Thoracic aorta (tissue), 2 donors: ENCODE measurements at regions not wholly inside any gene's neighbourhood (a gene's known extent, or its start where the extent isn't known, plus 50 kb on each side); places are given as distances from the start of the nearest gene placed in this dataset.

ENCODE experiments used
- ATAC-seq: fragments of 150-250 bp; one replicate; pipeline ENCODE4 v1.8.0; 2017; ENCODE audit warnings: low read depth; ENCODE audit not compliant: insufficient number of reproducible peaks, low FRiP score
- DNase-seq: peaks from one replicate; pipeline ENCODE4 v3.0.0-alpha.2; 2020; ENCODE audit warnings: low spot score
- H3K27ac ChIP-seq, 2 donors: fragments of 200-600 bp; sonication (generic); 1 replicate in 1 of 2; 2 replicates in 1 of 2; pipeline ENCODE4 v1.5.1; 2016; ENCODE audit warnings: mild to moderate bottlenecking in 2 of 2, moderate library complexity in 2 of 2
- H3K27me3 ChIP-seq: fragments of 200-600 bp; sonication (generic); replicated peaks from 2 replicates; pipeline ENCODE4 v1.6.0; 2016; ENCODE audit warnings: mild to moderate bottlenecking; ENCODE audit not compliant: insufficient read depth
- H3K36me3 ChIP-seq: fragments of 200-600 bp; sonication (generic); one replicate; pipeline ENCODE4 v1.5.1; 2016
- H3K4me1 ChIP-seq, 2 donors: fragments of 200-600 bp; sonication (generic); 1 replicate in 1 of 2; 2 replicates in 1 of 2; pipeline versions ENCODE4 v1.5.1 to v1.6.0; 2016; ENCODE audit warnings: low read depth in 2 of 2, mild to moderate bottlenecking in 1 of 2; ENCODE audit not compliant: control insufficient read depth in 1 of 2
- H3K4me3 ChIP-seq: fragments of 200-600 bp; sonication (generic); 2 replicates; pipeline ENCODE4 v1.5.1; 2016; ENCODE audit warnings: mild to moderate bottlenecking
- H3K9me3 ChIP-seq: fragments of 200-600 bp; sonication (generic); 2 replicates; pipeline ENCODE4 v1.5.1; 2016
- TF ChIP-seq, protein P1 (sequence below): fragments of 200-600 bp; sonication (generic); IDR thresholded peaks from one replicate; pipeline ENCODE4 v1.5.1; 2019; ENCODE audit warnings: antibody characterized with exemption

- TF ChIP-seq, protein P1, sequence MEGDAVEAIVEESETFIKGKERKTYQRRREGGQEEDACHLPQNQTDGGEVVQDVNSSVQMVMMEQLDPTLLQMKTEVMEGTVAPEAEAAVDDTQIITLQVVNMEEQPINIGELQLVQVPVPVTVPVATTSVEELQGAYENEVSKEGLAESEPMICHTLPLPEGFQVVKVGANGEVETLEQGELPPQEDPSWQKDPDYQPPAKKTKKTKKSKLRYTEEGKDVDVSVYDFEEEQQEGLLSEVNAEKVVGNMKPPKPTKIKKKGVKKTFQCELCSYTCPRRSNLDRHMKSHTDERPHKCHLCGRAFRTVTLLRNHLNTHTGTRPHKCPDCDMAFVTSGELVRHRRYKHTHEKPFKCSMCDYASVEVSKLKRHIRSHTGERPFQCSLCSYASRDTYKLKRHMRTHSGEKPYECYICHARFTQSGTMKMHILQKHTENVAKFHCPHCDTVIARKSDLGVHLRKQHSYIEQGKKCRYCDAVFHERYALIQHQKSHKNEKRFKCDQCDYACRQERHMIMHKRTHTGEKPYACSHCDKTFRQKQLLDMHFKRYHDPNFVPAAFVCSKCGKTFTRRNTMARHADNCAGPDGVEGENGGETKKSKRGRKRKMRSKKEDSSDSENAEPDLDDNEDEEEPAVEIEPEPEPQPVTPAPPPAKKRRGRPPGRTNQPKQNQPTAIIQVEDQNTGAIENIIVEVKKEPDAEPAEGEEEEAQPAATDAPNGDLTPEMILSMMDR, result no peak
- Histone ChIP-seq H3K4me3 (no peak overlapping the region), H3K9me3 (no peaks in the 10 kb centered on the region), H3K4me1 (no peaks in the 10 kb centered on the region), H3K27ac (no peak overlapping the region), H3K27me3 (no peaks in the 10 kb centered on the region), H3K36me3 (no peaks in the 10 kb centered on the region)
- DNase-seq, result no peak
- ATAC-seq, result no peak
These were observed 144.1 kb downstream of the PIK3R1 start for GRCh38 chr5:68359699-68360098.

GRCh38 chr5:68362331-68362730 lies 146.8 kb downstream of the PIK3R1 start:
- ATAC-seq, result no peak
- no peak overlapping the region for H3K4me3 ChIP-seq
- no peak for DNase-seq
- no peaks in the 10 kb centered on the region for H3K36me3 ChIP-seq
- H3K9me3 ChIP-seq, result no peaks in the 10 kb centered on the region
- TF ChIP-seq, protein P1, result no peak
- H3K4me1 ChIP-seq, result no peaks in the 10 kb centered on the region
- no peaks in the 10 kb centered on the region for H3K27me3 ChIP-seq
- H3K27ac ChIP-seq, result no peak overlapping the region

DNA sequence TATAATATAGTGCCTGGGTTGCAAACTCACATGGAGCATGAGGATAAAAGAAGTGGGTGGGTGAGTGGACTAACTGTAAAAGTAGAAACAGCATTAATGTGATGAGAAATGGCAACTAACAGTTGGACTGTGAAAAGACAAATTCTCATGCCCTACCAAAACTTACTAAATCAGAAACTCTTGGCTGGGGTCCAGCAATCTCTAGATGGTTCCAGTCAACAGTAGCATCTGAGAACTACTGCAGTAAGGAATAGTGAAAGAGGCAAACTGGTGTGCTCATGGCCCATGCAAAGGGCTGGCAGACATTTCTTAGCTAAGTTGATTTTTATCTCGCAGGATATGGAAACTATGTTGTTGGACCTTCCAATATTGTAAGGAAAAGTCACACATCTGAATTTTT lies 150.3 kb downstream of the PIK3R1 start:
- no peaks in the 10 kb centered on the region for H3K27me3 ChIP-seq
- TF ChIP-seq, protein P1, result no peak
- H3K36me3 ChIP-seq, result no peaks in the 10 kb centered on the region
- H3K4me1 ChIP-seq, result peaks cover 0 to 7% of the 10 kb centered on the region in 2 donors
- no peak overlapping the region for H3K27ac ChIP-seq
- DNase-seq, result no peak
- no peak for ATAC-seq
- no peak overlapping the region for H3K4me3 ChIP-seq
- H3K9me3 ChIP-seq, result no peaks in the 10 kb centered on the region

GRCh38 chr5:68367287-68367686 lies 151.7 kb downstream of the PIK3R1 start:
- H3K27me3 ChIP-seq, result no peaks in the 10 kb centered on the region
- ATAC-seq (no peak), DNase-seq (no peak)
- H3K27ac ChIP-seq, result no peak overlapping the region
- no peaks in the 10 kb centered on the region for H3K9me3 ChIP-seq
- peaks cover 0 to 7% of the 10 kb centered on the region in 2 donors for H3K4me1 ChIP-seq
- TF ChIP-seq, protein P1, result no peak
- no peak overlapping the region for H3K4me3 ChIP-seq
- no peaks in the 10 kb centered on the region for H3K36me3 ChIP-seq

DNA sequence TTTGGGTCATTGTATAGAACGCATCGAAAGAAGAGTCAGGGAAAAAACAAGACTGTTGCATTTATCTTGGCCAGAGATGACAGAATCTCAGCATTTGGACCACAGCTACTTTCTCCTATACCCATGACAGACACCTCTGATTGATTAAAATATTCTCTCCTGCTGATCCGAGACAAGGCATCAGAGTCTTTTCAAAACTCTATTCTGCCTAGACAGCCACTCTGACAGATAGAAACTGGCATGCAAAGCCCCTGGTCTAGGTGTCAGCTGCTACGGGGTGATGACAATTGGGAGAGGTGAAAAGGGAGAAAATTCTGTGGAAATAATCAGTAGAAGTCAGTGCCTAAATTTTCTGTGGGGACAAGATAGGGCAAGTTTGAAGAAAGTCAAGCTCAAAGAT lies 152.2 kb downstream of the PIK3R1 start:
- DNase-seq (no peak), ATAC-seq (no peak)
- Histone ChIP-seq H3K4me1 (peaks cover 0 to 7% of the 10 kb centered on the region in 2 donors), H3K4me3 (no peak overlapping the region), H3K27me3 (no peaks in the 10 kb centered on the region), H3K27ac (no peak overlapping the region), H3K9me3 (no peaks in the 10 kb centered on the region), H3K36me3 (no peaks in the 10 kb centered on the region)
- TF ChIP-seq, protein P1, result no peak
